DND-41 (cell line): ENCODE measurements at regions not wholly inside any gene's neighbourhood (a gene's known extent, or its start where the extent isn't known, plus 50 kb on each side); places are given as distances from the start of the nearest gene placed in this dataset.

ENCODE experiments used
- ATAC-seq: fragments of 200-7000 bp; cut with Tn5 transposase; 3 replicates; pipeline ENCODE4 v1.9.1; 2021; ENCODE audit warnings: low read depth; ENCODE audit not compliant: insufficient read depth
- DNase-seq: peaks from one replicate; pipeline ENCODE4 v3.0.0-alpha.2; 2020
- H2AFZ ChIP-seq: 2 replicates; pipeline ENCODE4 v1.6.0; 2012; ENCODE audit warnings: low read depth, low read length
- H3K27ac ChIP-seq: 2 replicates; pipeline ENCODE4 v1.5.1; 2012; ENCODE audit warnings: low read length, inconsistent platforms
- H3K27me3 ChIP-seq: fragments of 200-600 bp; sonication (generic); 2 replicates; pipeline ENCODE4 v1.6.0; 2012; ENCODE audit warnings: low read length, mild to moderate bottlenecking, inconsistent platforms; ENCODE audit not compliant: insufficient read depth, poor library complexity
- H3K36me3 ChIP-seq: 2 replicates; pipeline ENCODE4 v1.5.1; 2012; ENCODE audit warnings: low read length, inconsistent platforms; ENCODE audit not compliant: insufficient read depth
- H3K4me1 ChIP-seq: 2 replicates; pipeline ENCODE4 v1.5.1; 2012; ENCODE audit warnings: mild to moderate bottlenecking, low read length; ENCODE audit not compliant: insufficient read depth
- H3K4me2 ChIP-seq: 2 replicates; pipeline ENCODE4 v1.6.0; 2012; ENCODE audit warnings: mild to moderate bottlenecking, moderate library complexity, low read length, inconsistent platforms; ENCODE audit not compliant: insufficient read depth
- H3K4me3 ChIP-seq, 2 experiments: fragments of 200-600 bp in 1 of 2; shearing (Covaris generic) in 1 of 2; 2 replicates each; pipeline ENCODE4 v1.5.1; 2012 to 2016; ENCODE audit warnings: inconsistent platforms in 2 of 2, low read length in 2 of 2, mild to moderate bottlenecking in 2 of 2, low read depth in 1 of 2, moderate library complexity in 1 of 2
- H3K79me2 ChIP-seq: 2 replicates; pipeline ENCODE4 v1.6.0; 2012; ENCODE audit warnings: low read length, inconsistent platforms; ENCODE audit not compliant: insufficient read depth
- H3K9ac ChIP-seq: 2 replicates; pipeline ENCODE4 v1.6.0; 2012; ENCODE audit warnings: low read depth, mild to moderate bottlenecking, inconsistent platforms, low read length, moderate library complexity
- H3K9me3 ChIP-seq: 2 replicates; pipeline ENCODE4 v1.5.1; 2012; ENCODE audit warnings: low read length, moderate library complexity, mild to moderate bottlenecking, inconsistent platforms; ENCODE audit not compliant: insufficient read depth, severe bottlenecking
- H4K20me1 ChIP-seq: 2 replicates; pipeline ENCODE4 v1.6.0; 2012; ENCODE audit warnings: low read length; ENCODE audit not compliant: insufficient read depth
- CTCF ChIP-seq: IDR thresholded peaks from 2 replicates; pipeline ENCODE4 v1.5.1; 2012; ENCODE audit warnings: borderline replicate concordance, low read length, moderate library complexity, mild to moderate bottlenecking; ENCODE audit not compliant: poor library complexity, severe bottlenecking; ENCODE audit errors: extremely low read depth
- EZH2 ChIP-seq: IDR thresholded peaks from 3 replicates; pipeline ENCODE4 v1.6.1; 2012; ENCODE audit warnings: borderline replicate concordance, low read depth, mild to moderate bottlenecking, moderate library complexity, low read length, inconsistent platforms; ENCODE audit not compliant: severe bottlenecking

GRCh38 chr6:120786256-120786655 lies 548.0 kb downstream of the TBC1D32 start:
- Histone ChIP-seq H3K4me2 (no peak overlapping the region), H3K27ac (no peak overlapping the region), H2AFZ (no peak overlapping the region), H3K4me1 (no peaks in the 10 kb centered on the region), H3K27me3 (no peaks in the 10 kb centered on the region), H3K9ac (no peak overlapping the region), H3K36me3 (no peaks in the 10 kb centered on the region), H3K9me3 (no peaks in the 10 kb centered on the region), H3K4me3 (no peak overlapping the region), H4K20me1 (no peaks in the 10 kb centered on the region), H3K79me2 (no peaks in the 10 kb centered on the region)
- DNase-seq (no peak), ATAC-seq (no peak)
- TF ChIP-seq EZH2 = no peak
- no peak for TF ChIP-seq CTCF

- H3K36me3 ChIP-seq = no peaks in the 10 kb centered on the region
- no peak for TF ChIP-seq CTCF
- TF ChIP-seq EZH2 = no peak
- H3K27ac ChIP-seq = no peak overlapping the region
- H3K79me2 ChIP-seq = no peaks in the 10 kb centered on the region
- H2AFZ ChIP-seq = no peak overlapping the region
- no peaks in the 10 kb centered on the region for H3K27me3 ChIP-seq
- no peak overlapping the region for H3K9ac ChIP-seq
- H3K4me3 ChIP-seq = no peak overlapping the region
- DNase-seq (no peak), ATAC-seq (no peak)
- H4K20me1 ChIP-seq = no peaks in the 10 kb centered on the region
- H3K9me3 ChIP-seq = no peaks in the 10 kb centered on the region
- H3K4me2 ChIP-seq = no peak overlapping the region
- no peaks in the 10 kb centered on the region for H3K4me1 ChIP-seq
Observed at GRCh38 chr6:120785459-120786086, 548.7 kb downstream of the TBC1D32 start.

GRCh38 chr6:120779441-120779840 lies 554.8 kb downstream of the TBC1D32 start:
- no peak overlapping the region for H3K4me2 ChIP-seq
- H3K4me1 ChIP-seq = no peaks in the 10 kb centered on the region
- no peak overlapping the region for H3K27ac ChIP-seq
- H3K9me3 ChIP-seq = no peaks in the 10 kb centered on the region
- no peak overlapping the region for H3K4me3 ChIP-seq
- no peak for ATAC-seq
- no peaks in the 10 kb centered on the region for H3K79me2 ChIP-seq
- no peak for DNase-seq
- H3K27me3 ChIP-seq = no peaks in the 10 kb centered on the region
- no peaks in the 10 kb centered on the region for H3K36me3 ChIP-seq
- H3K9ac ChIP-seq = no peak overlapping the region
- H2AFZ ChIP-seq = no peak overlapping the region
- no peaks in the 10 kb centered on the region for H4K20me1 ChIP-seq
- TF ChIP-seq CTCF (no peak), EZH2 (no peak)
